HG03558 (cell line): ENCODE measurements at regions not wholly inside any gene's neighbourhood (a gene's known extent, or its start where the extent isn't known, plus 50 kb on each side); places are given as distances from the start of the nearest gene placed in this dataset.

ENCODE experiments used
- ATAC-seq: cut with Tn5 transposase; IDR thresholded peaks from one replicate; pipeline ENCODE4 v1.9.1; 2021; ENCODE audit warnings: moderate number of reproducible peaks; ENCODE audit not compliant: unreplicated experiment; ENCODE audit errors: extremely low read depth

GRCh38 chr9:107539427-107540163, 50.0 kb upstream of the KLF4 start:
- ATAC-seq: no peak
